GM12878 (cell line): ENCODE measurements at regions not wholly inside any gene's neighbourhood (a gene's known extent, or its start where the extent isn't known, plus 50 kb on each side); places are given as distances from the start of the nearest gene placed in this dataset.

ENCODE experiments used
- ATAC-seq: fragments of 200-7000 bp; cut with Tn5 transposase; 3 replicates; pipeline ENCODE4 v1.9.1; 2020; ENCODE audit warnings: mild to moderate bottlenecking, moderate library complexity
- BruUV-seq: library from RNA; stranded (reverse); fragments of 400-500 nt; replicated peaks from 2 replicates; lab custom pipeline; 2021; lab: Mats Ljungman, UMichigan
- CTCF ChIA-PET: fragments of 300-600 bp; sonication (Branson Sonifier 250); formaldehyde crosslinking; extraction: SDS; loops from one replicate; lab custom pipeline; 2021; ENCODE audit warnings: inconsistent platforms; lab: Yijun Ruan, JAX
- POLR2A ChIA-PET: fragments of 350-600 bp; formaldehyde crosslinking; extraction: SDS; loops from one replicate; lab custom pipeline; 2021; ENCODE audit warnings: inconsistent platforms; lab: Charles Lee
- RAD21 ChIA-PET: fragments of 300-600 bp; sonication (Branson Sonifier 250); formaldehyde crosslinking; loops from one replicate; lab custom pipeline; 2023; ENCODE audit warnings: antibody characterized with exemption; ENCODE audit not compliant: unreplicated experiment; lab: Charles Lee
- SMC1A ChIA-PET: fragments of 300-600 bp; sonication (Branson Sonifier 250); formaldehyde crosslinking; loops from one replicate; lab custom pipeline; 2023; ENCODE audit not compliant: unreplicated experiment, uncharacterized antibody; lab: Charles Lee
- DNase-seq: peaks from one replicate; pipeline ENCODE4 v3.0.0-alpha.2; 2011; ENCODE audit warnings: low read depth, low spot score
- FAIRE-seq: peaks from 3 replicates; lab custom pipeline; 2011; peaks lifted over from hg19 to GRCh38; lab: Jason Lieb, UNC
- H2AFZ ChIP-seq: 2 replicates; pipeline ENCODE4 v1.6.0; 2011; ENCODE audit warnings: low read depth, low read length, control low read depth; ENCODE audit not compliant: control insufficient read depth
- H3K27ac ChIP-seq: 2 replicates; pipeline ENCODE4 v1.5.1; 2011; ENCODE audit warnings: control low read depth; ENCODE audit not compliant: control insufficient read depth, insufficient read depth
- H3K27me3 ChIP-seq, 2 experiments: replicated peaks in 1 of 2; 2 replicates each; pipeline versions ENCODE4 v1.6.0 to v1.6.1; 2011; ENCODE audit warnings: low read length in 1 of 2; ENCODE audit not compliant: control insufficient read depth in 2 of 2, insufficient read depth in 2 of 2
- H3K36me3 ChIP-seq, 2 experiments: 2 replicates each; pipeline ENCODE4 v1.5.1; 2011; ENCODE audit warnings: low read length in 1 of 2; ENCODE audit not compliant: control insufficient read depth in 2 of 2, insufficient read depth in 2 of 2
- H3K4me1 ChIP-seq: 2 replicates; pipeline ENCODE4 v1.6.1; 2011; ENCODE audit warnings: mild to moderate bottlenecking, low read length, moderate library complexity, mixed read lengths; ENCODE audit not compliant: control insufficient read depth, insufficient read depth
- H3K4me2 ChIP-seq: 2 replicates; pipeline ENCODE4 v1.6.0; 2011; ENCODE audit warnings: control low read depth; ENCODE audit not compliant: control insufficient read depth, insufficient read depth
- H3K4me3 ChIP-seq: fragments of 200-600 bp; sonication (generic); 2 replicates; pipeline ENCODE4 v1.5.1; 2016
- H3K79me2 ChIP-seq: 2 replicates; pipeline ENCODE4 v1.6.0; 2011; ENCODE audit warnings: low read length; ENCODE audit not compliant: control insufficient read depth, insufficient read depth
- H3K9ac ChIP-seq: 2 replicates; pipeline ENCODE4 v1.8.0; 2011; ENCODE audit warnings: low read length, control low read depth, mixed read lengths; ENCODE audit not compliant: control insufficient read depth, insufficient read depth
- H3K9me3 ChIP-seq: replicated peaks from 3 replicates; pipeline ENCODE4 v1.5.1; 2011; ENCODE audit warnings: mild to moderate bottlenecking, low read length; ENCODE audit not compliant: control insufficient read depth, insufficient read depth
- H4K20me1 ChIP-seq: 2 replicates; pipeline ENCODE4 v1.6.0; 2011; ENCODE audit not compliant: control insufficient read depth, insufficient read depth
- ATF7 ChIP-seq: fragments of 450-650 bp; IDR thresholded peaks from 2 replicates; pipeline ENCODE4 v1.6.1; 2016; ENCODE audit warnings: low read depth, mild to moderate bottlenecking
- BHLHE40 ChIP-seq, 2 experiments: fragments of 450-650 bp in 1 of 2; IDR thresholded peaks; 2 replicates each; pipeline ENCODE4 v1.6.1; 2011 to 2017; ENCODE audit warnings: low read depth in 2 of 2, borderline replicate concordance in 1 of 2, improper control_type of control experiment in 1 of 2, low read length in 1 of 2, mild to moderate bottlenecking in 1 of 2
- BMI1 ChIP-seq: fragments of 450-650 bp; IDR thresholded peaks from 2 replicates; pipeline ENCODE4 v1.6.1; 2016; ENCODE audit warnings: mild to moderate bottlenecking, moderate library complexity, borderline replicate concordance
- EED ChIP-seq: sonication (generic); IDR thresholded peaks from 2 replicates; pipeline ENCODE4 v1.6.1; 2016; ENCODE audit warnings: antibody characterized with exemption, low read depth
- EP300 ChIP-seq, 2 experiments: fragments of 150-350 bp in 1 of 2; IDR thresholded peaks; 2 replicates each; pipeline ENCODE4 v1.6.1; 2011 to 2012; ENCODE audit warnings: low read depth in 2 of 2, low read length in 2 of 2, borderline replicate concordance in 1 of 2, improper control_type of control experiment in 1 of 2, inconsistent platforms in 1 of 2; ENCODE audit not compliant: control insufficient read depth in 1 of 2
- MTA2 ChIP-seq: fragments of 450-650 bp; IDR thresholded peaks from 2 replicates; pipeline ENCODE4 v1.6.1; 2016; ENCODE audit warnings: low read depth, mild to moderate bottlenecking, moderate library complexity
- POU2F2 ChIP-seq: IDR thresholded peaks from 3 replicates; pipeline ENCODE4 v1.6.1; 2011; ENCODE audit warnings: low read depth, mild to moderate bottlenecking, low read length, borderline replicate concordance
- RBBP5 ChIP-seq: fragments of 200-600 bp; sonication (generic); conservative IDR thresholded peaks from 2 replicates; pipeline ENCODE4 v1.6.1; 2016
- SMAD1 ChIP-seq: fragments of 450-650 bp; IDR thresholded peaks from 2 replicates; pipeline ENCODE4 v1.6.1; 2018; ENCODE audit warnings: mild to moderate bottlenecking, low read depth; ENCODE audit not compliant: partially characterized antibody
- TBL1XR1 ChIP-seq: IDR thresholded peaks from 2 replicates; pipeline ENCODE4 v1.6.1; 2012; ENCODE audit warnings: low read depth, low read length, improper control_type of control experiment
- TCF3 ChIP-seq: IDR thresholded peaks from 2 replicates; pipeline ENCODE4 v1.6.1; 2012; ENCODE audit warnings: low read depth, mild to moderate bottlenecking, low read length, borderline replicate concordance; ENCODE audit not compliant: insufficient read depth
- in situ Hi-C: fragments of 300-500 bp; cut with MboI; formaldehyde crosslinking; loops from 9 replicates; pipeline ENCODE4 v1.14.3; 2018; ENCODE audit warnings: mixed read lengths
- intact Hi-C: fragments of 100-400 bp; cut with micrococcal nuclease; formaldehyde crosslinking; loops from one replicate; pipeline ENCODE4 v1.14.2; 2022; ENCODE audit not compliant: unreplicated experiment
- TF ChIP-seq, protein P1 (sequence below): fragments of 450-650 bp; IDR thresholded peaks from 2 replicates; pipeline ENCODE4 v1.6.1; 2017; ENCODE audit warnings: low read depth, mild to moderate bottlenecking, moderate library complexity

DNA sequence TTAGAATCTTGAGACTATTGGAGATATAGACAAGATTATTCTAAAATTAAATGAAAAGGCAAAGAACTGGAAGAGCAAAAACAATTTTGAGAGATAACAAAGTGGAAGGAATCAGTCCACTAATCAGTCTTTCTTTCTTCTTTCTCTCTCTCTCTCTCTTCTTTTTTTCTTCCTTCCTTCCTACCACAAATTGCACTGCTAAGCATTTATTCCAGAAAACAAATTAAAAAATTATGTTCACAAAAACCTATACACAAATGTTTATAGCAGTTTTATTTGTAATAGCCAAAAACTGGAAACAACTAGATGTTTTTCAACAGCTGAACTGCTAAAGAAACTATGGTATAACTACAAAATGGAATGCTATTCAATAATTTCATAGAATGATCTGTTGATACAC lies 291.9 kb upstream of the FTMT start:
- Histone ChIP-seq H3K79me2 (no peaks in the 10 kb centered on the region), H3K36me3 (no peaks in the 10 kb centered on the region), H3K4me3 (no peak overlapping the region), H3K9me3 (no peaks in the 10 kb centered on the region), H2AFZ (no peak overlapping the region), H3K27ac (no peak overlapping the region), H3K27me3 (no peaks in the 10 kb centered on the region), H3K9ac (no peak overlapping the region), H4K20me1 (no peaks in the 10 kb centered on the region), H3K4me2 (no peak overlapping the region), H3K4me1 (no peaks in the 10 kb centered on the region)
- ATAC-seq (no peak), FAIRE-seq (no peak), DNase-seq (no peak)
- in situ Hi-C loops (no loop called here), intact Hi-C loops (no loop called here)
- CTCF ChIA-PET: no interaction called here
- RAD21 ChIA-PET: no interaction called here
- SMC1A ChIA-PET: no interaction called here
- POLR2A ChIA-PET: no interaction called here
- BruUV-seq: no TSS peak
- TF ChIP-seq MTA2: no peak
- no peak for TF ChIP-seq ATF7
- no peak for TF ChIP-seq TCF3
- TF ChIP-seq POU2F2: no peak
- no peak for TF ChIP-seq TBL1XR1
- TF ChIP-seq BHLHE40 (IDR thresholded peaks at IDR 0.05; ENCODE audit: borderline replicate concordance in 1 of 2, low read depth in 2 of 2, low read length in 1 of 2): no peak
- no peak for TF ChIP-seq BMI1
- TF ChIP-seq EED: no peak
- no peak for TF ChIP-seq RBBP5
- TF ChIP-seq, protein P1, sequence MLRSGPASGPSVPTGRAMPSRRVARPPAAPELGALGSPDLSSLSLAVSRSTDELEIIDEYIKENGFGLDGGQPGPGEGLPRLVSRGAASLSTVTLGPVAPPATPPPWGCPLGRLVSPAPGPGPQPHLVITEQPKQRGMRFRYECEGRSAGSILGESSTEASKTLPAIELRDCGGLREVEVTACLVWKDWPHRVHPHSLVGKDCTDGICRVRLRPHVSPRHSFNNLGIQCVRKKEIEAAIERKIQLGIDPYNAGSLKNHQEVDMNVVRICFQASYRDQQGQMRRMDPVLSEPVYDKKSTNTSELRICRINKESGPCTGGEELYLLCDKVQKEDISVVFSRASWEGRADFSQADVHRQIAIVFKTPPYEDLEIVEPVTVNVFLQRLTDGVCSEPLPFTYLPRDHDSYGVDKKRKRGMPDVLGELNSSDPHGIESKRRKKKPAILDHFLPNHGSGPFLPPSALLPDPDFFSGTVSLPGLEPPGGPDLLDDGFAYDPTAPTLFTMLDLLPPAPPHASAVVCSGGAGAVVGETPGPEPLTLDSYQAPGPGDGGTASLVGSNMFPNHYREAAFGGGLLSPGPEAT: no peak
- TF ChIP-seq SMAD1: no peak
- no peak for TF ChIP-seq EP300 (IDR thresholded peaks at IDR 0.05; ENCODE audit: borderline replicate concordance in 1 of 2, control insufficient read depth in 1 of 2, low read depth in 2 of 2, low read length in 2 of 2)
- TF ChIP-seq, all 136 proteins: peak for 0
